NCI-H510A (cell line): ENCODE measurements at regions not wholly inside any gene's neighbourhood (a gene's known extent, or its start where the extent isn't known, plus 50 kb on each side); places are given as distances from the start of the nearest gene placed in this dataset.
"Not testable (repeated sequence)": the region's sequence is repeated elsewhere in the genome, so short reads cannot be mapped to it uniquely, and the experiment has no call there.

Experiments
- DNase-seq: peaks from one replicate; lab custom pipeline; 2025; lab: John Stamatoyannopoulos, UW

DNA sequence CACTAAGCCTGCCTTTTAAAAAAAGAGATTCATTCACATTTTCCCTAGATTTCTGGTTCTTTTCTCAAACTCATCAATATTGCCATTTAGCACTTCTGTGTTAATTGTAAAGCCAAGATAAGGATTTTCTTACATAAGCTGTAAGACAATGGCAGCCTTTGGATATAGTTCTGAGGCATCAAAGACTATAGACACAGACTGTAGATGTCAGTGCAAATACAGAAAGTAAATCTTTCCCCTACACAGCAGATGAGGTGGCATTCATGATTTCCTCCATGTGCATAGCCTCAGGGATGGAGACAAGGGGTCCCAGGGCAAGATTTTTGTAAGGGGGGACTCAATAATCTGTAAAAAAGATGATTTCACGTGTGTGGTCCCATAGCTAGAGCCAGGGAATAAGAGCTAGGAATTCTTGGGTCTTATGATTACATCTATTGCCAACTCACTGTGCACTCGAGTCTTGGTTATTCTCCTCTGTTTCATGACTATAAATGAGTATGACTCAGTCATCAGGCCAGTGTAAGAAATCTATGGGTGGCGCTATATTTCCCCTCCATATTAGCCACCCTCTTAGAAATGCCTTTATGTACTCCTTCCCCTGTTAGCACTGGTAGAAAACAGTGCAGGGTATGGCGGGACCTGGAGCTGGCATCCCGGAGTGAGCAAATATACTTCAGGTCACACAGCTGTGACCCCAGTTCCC lies 207.5 kb downstream of the EXOC5 start:
- DNase-seq = no peak

GRCh38 chr14:57060276-57060955 lies 208.3 kb downstream of the EXOC5 start:
- no peak for DNase-seq

- DNase-seq = peak; percentile 53
Measured at GRCh38 chr14:57058319-57058718, 210.4 kb downstream of the EXOC5 start.

- peak; percentile 79 for DNase-seq
Measured at GRCh38 chr14:57057803-57058202, 210.9 kb downstream of the EXOC5 start.

DNA sequence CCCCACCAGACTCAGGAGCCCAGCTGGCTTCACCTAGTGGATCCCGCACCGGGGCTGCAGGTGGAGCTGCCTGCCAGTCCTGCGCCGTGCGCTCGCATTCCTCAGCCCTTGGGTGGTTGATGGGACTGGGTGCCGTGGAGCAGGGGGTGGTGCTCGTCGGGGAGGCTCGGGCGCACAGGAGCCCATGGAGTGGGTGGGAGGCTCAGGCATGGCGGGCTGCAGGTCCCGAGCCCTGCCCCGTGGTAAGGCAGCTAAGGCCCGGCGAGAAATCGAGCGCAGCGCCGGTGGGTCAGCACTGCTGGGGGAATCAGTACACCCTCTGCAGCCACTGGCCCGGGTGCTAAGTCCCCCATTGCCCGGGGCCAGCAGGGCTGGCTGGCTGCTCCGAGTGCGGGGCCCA lies 212.2 kb downstream of the EXOC5 start:
- not testable (repeated sequence) for DNase-seq

- DNase-seq = no peak
Measured at GRCh38 chr14:57052705-57053302, 215.9 kb downstream of the EXOC5 start.

GRCh38 chr14:57051633-57052032 lies 217.1 kb downstream of the EXOC5 start:
- no peak for DNase-seq

DNA sequence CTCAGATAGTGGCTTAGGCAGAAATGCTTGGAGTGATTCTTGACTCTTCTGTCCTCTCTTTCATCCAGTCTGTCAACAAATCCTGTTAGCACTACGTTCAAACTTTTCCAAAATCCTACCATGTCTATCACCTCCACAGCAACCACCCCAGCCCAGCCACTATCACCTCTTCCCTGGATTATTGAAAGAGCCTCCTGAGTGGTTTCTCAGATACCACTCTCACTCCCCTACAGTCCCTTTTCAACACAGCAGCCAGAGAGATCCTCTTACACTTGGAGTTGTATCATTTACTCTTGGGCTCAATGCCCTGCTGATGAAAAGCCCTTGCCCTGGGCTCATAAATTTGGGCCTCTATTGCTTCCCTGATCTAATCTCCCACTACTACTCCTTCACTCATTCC lies 218.9 kb downstream of the EXOC5 start:
- DNase-seq = no peak

DNA sequence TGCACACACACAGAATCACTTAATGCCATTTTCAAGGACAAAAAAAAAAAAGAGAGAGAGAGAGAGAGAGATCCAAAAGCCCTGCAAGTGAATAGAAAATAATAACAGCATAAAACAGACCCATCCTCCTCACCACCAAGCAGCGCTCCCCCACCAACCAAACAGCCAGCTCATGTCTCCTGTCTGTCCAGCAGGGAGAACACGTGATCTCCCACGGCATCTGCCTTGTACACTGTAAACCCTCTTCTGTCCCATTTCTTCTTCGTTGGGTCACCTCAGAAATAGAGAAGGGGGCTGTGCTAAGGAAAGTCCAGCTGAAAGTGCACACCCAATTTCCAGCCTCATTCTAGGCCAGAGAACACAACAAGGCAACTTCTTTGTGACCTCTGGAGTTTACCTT lies 222.5 kb downstream of the EXOC5 start:
- no peak for DNase-seq

DNA sequence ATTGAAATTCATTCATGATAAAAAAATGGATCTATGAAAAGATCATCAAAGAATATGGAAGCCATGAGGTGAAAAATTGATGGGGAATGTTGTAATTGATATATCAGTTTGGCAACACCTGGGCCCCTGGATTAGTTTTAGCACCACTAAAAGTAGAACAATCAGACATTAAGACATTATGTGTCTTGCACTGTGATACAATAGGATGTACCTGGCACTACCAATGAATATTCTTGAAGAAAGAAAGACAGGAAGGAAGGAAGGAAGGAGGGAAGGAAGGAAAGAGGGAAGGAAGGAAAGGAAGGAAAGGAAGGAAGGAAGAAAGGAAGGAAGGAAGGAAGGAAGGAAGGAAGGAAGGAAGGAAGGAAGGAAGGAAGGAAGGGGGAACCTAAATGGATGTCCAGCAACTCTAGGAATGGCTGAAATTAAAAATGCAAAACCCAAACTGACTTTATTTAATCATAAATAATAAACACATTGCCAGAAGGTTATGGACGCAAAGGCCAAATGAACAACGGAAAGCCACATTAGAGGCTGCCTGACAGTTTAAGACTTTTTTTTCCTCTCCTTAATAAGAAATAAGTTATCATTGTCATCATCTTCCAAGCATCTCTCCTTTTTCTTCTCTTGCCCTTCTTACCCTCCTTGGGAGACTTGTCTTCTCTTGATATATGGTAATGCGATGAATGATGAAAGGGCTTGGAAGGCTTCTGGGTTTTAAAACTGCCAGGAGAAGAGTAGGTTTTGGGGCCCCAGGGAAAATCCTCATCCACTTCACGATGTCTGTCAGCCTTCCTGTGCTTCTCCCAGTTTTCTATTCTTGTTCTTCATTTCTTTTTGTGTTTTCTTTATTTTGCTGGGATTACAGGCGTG lies 224.4 kb downstream of the EXOC5 start:
- DNase-seq = not testable (repeated sequence)

DNA sequence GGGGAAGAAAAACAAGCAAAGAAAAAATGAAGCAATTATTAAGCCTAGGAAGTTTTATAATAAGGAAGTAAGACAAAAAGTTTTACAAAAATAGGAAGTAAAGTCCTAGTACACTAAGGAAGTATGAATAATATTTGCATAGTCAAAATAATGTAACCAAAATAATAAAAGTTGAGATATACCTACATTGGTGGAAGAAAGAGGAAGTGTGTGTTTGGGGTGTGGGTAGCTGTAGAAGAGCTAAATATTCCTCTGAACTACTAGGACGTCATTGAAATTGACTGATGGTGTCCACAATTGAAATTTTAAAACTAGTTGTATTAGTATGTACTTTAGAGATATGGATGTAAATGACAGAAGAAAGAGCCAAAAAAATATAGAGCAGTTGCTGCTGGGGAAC lies 228.4 kb upstream of the OTX2 start:
- no peak for DNase-seq

DNA sequence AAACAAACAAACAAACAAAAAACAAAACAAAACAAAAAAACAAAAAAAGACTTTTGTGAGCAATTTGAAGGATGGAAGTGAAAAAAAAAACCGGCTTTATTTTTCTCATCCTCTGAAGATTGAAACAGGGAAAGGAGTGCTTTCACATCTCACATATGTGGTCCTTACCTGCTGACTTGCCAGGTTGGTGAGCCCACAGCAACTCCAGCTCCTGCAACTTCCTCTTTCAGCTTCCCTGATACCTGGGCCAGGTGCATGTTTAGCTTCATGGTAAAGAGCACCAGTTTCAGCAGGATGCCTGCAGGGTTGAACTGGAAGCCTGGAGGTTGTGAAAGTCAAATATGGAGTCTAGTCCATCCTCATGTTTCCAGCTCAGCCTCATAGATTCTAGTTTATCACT lies 221.2 kb upstream of the OTX2 start:
- DNase-seq = no peak

DNA sequence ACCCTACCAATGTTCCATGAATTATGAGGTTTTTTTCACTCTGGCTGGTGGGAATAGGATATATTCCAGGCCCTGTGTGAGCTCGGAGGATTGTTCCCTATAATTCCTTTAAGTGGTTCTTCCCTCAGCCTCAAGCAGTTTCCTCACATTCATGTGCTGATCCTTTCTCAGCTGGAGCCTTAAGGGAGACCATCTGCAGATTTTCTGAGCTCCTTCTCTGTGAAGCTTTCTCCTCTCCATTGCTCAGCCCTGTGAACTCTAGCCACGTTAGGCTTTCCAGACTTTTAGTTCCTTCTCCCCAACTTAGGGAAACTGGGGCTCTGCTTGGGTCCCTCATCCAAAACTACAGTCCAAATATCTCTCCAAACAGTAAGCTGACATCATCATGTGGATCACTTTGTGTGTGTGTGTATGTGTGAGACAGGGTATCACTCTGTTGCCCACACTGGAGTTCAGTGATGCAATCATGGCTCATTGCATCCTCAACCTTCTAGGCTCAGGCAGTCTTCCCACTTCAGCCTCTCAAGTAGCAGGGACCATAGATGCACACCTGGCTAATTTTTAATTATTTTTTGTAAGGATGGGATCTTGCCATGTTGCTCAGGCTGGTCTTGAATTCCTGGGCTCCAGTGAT lies 219.5 kb upstream of the OTX2 start:
- no peak for DNase-seq

DNA sequence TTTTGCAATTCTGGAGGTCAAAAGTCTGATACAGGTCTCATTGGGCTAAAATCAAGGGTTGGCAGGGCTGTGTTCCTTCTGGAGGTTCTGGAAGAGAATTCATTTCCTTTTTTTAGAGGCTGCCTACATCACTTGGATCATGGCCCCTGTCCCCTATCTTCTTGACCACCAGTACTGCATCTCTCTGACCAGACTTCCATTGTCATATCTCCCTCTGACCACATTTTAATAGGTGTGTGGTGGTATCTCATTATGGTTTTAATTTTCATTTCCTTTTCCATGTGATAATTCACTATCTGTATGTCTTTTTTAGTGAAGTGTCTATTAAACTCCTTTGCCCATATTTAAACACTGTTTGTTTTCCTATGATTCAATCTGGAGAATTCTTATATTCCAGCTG lies 215.2 kb upstream of the OTX2 start:
- no peak for DNase-seq

- no peak for DNase-seq
Measured at GRCh38 chr14:57022608-57023007, 212.3 kb upstream of the OTX2 start.

DNA sequence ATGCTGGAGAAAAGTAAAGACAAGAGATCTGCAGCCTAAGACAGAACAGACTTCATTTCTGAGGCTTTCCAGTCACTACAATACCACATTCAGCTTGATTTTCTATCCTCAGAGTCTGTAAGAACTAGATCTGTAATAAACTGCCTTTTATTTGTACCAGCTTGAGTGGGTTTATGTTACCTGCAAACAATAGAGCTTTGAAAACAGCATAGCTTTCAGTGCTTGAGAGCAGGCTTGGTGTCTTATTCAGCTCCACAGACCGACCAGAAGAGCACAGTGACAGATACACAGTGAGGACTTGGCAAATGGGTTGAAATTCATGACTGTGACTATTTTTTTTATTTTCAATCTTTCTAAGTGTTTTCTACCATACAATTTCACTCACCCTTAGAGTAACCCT lies 207.8 kb upstream of the OTX2 start:
- no peak for DNase-seq

DNA sequence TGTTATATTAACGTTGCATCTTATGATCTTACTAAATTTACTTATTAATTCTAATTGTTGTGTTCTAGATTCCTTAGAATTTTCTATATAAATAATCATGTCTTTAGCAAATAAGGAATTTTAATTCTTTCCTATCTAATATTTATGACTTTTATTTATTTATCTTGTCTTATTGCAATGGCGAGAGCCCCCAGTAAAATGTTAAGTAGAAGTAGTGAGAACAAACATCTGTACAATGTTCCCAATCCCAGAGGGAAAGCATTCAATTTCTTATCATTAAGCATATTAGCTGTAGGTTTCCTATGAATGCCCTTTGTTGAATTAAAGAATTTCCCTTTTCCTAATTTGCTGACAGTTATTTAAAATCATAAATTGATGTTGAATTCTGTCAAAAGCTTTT lies 203.7 kb upstream of the OTX2 start:
- no peak for DNase-seq

DNA sequence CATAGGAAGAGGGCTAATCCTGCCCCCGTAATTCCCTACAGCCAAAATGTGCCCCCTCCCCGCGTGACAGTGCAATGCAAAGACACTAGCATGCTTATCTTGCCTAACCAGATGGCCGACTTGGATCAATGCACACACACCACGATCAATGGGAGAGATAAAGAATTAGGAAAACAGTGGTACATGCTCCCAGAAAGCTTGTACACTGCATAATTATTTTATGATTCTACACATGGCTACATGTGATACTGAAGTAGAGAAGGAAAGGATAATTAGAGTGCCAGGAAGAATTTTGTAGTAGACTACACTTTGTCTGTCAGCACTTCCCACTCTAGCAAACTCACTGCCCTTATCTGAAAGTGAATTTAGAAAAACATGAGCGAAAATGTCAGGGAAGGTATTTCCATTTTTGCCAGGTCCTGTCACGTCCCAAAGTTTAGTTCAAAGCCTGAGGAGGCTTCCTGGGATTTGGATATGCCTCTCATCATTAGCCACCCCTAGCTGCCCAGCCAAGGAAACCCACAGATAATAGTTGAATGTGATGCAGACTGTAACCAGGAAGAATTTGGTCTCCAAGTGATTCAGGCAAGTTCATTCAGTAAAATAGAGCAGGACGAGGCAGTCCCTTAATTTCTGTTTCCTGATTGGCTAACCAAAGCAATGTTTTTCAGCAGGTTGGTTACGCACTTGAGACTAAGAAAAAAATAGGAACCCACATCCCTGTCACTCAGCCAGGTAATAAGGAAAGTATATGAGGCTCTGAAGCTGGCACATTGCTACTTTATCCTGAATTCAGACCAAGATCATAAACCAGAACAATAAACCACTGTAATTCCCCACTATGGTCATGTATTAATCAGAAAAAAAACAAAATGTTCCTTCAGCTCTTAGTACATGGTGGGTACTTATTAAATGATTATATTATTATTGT lies 199.6 kb upstream of the OTX2 start:
- DNase-seq = no peak

- DNase-seq = no peak
Measured at GRCh38 chr14:57008534-57008933, 198.3 kb upstream of the OTX2 start.

DNA sequence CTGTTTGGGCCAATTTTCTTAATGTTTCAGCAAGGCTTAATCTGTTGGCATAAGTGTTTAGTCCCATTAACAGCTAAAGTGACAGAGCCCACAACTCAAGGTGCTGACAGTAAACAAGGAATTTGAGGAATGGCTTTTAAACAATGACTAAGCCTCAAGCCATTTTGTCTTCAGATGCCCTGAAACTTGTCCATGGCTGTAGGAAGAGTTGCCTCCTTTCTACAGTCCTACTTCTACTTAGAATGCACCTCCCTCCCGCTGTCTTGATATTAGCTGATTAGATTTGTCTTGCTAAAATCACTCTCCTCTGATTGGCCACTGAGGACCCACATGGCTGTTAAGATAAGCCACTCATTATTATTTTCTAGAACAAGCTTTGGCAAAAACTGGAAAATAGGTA lies 188.4 kb upstream of the OTX2 start:
- DNase-seq = no peak
